CD14-positive monocyte (primary cell): ENCODE measurements at regions not wholly inside any gene's neighbourhood (a gene's known extent, or its start where the extent isn't known, plus 50 kb on each side); places are given as distances from the start of the nearest gene placed in this dataset.

ENCODE experiments used
- DNase-seq, 3 donors: peaks; one replicate each; pipeline ENCODE4 v3.0.0-alpha.2; 2011 to 2022
- H2AFZ ChIP-seq: 2 replicates; pipeline ENCODE4 v1.6.0; 2012; ENCODE audit warnings: mild to moderate bottlenecking, low read depth, low read length, inconsistent platforms; ENCODE audit not compliant: insufficient read depth, poor library complexity, severe bottlenecking
- H3K27ac ChIP-seq, 2 donors: 1 replicate in 1 of 2; 2 replicates in 1 of 2; pipeline ENCODE4 v1.5.1; 2012 to 2013; ENCODE audit warnings: low read length in 2 of 2, control low read depth in 1 of 2, inconsistent platforms in 1 of 2, low read depth in 1 of 2, mild to moderate bottlenecking in 1 of 2
- H3K27me3 ChIP-seq, 2 donors: one replicate each; pipeline versions ENCODE4 v1.6.0 to v1.6.1; 2011 to 2013; ENCODE audit warnings: low read length in 2 of 2; ENCODE audit not compliant: control insufficient read depth in 2 of 2, insufficient read depth in 2 of 2
- H3K36me3 ChIP-seq, 2 donors: replicated peaks in 1 of 2; 1 replicate in 1 of 2; 2 replicates in 1 of 2; pipeline versions ENCODE4 v1.5.1 to v1.6.1; 2012 to 2013; ENCODE audit warnings: low read length in 2 of 2, control low read depth in 1 of 2, inconsistent platforms in 1 of 2, mild to moderate bottlenecking in 1 of 2; ENCODE audit not compliant: insufficient read depth in 2 of 2, control insufficient read depth in 1 of 2
- H3K4me1 ChIP-seq, 2 donors: 1 replicate in 1 of 2; 2 replicates in 1 of 2; pipeline versions ENCODE4 v1.5.1 to v1.6.1; 2012 to 2013; ENCODE audit warnings: low read length in 2 of 2, control low read depth in 1 of 2, inconsistent platforms in 1 of 2, mild to moderate bottlenecking in 1 of 2, moderate library complexity in 1 of 2; ENCODE audit not compliant: insufficient read depth in 2 of 2, control insufficient read depth in 1 of 2
- H3K4me2 ChIP-seq: replicated peaks from 2 replicates; pipeline ENCODE3; 2012; ENCODE audit warnings: low read length, moderate library complexity, mild to moderate bottlenecking; ENCODE audit not compliant: poor library complexity, severe bottlenecking; ENCODE audit errors: extremely low read depth
- H3K4me3 ChIP-seq, 3 experiments: fragments of 200-600 bp in 1 of 3; sonication (generic) in 1 of 3; replicated peaks in 1 of 3; 1 replicate in 2 of 3; 2 replicates in 1 of 3; pipeline ENCODE4 v1.5.1; 2011 to 2013; ENCODE audit warnings: low read length in 3 of 3, mild to moderate bottlenecking in 3 of 3, control low read depth in 2 of 3, low read depth in 2 of 3, inconsistent platforms in 1 of 3, moderate library complexity in 1 of 3
- H3K79me2 ChIP-seq: 2 replicates; pipeline ENCODE4 v1.6.0; 2012; ENCODE audit warnings: mild to moderate bottlenecking, control low read depth, inconsistent platforms, low read length, moderate library complexity; ENCODE audit not compliant: insufficient read depth
- H3K9ac ChIP-seq: 2 replicates; pipeline ENCODE4 v1.6.0; 2017; ENCODE audit warnings: low read length, mild to moderate bottlenecking; ENCODE audit not compliant: insufficient read depth, poor library complexity, severe bottlenecking
- H3K9me3 ChIP-seq, 2 donors: replicated peaks in 1 of 2; 1 replicate in 1 of 2; 2 replicates in 1 of 2; pipeline versions ENCODE4 v1.5.1 to v1.6.1; 2012 to 2013; ENCODE audit warnings: low read length in 2 of 2, control low read depth in 1 of 2; ENCODE audit not compliant: control insufficient read depth in 1 of 2, insufficient read depth in 1 of 2
- H4K20me1 ChIP-seq: 2 replicates; pipeline ENCODE4 v1.6.0; 2012; ENCODE audit warnings: mild to moderate bottlenecking, low read length, control low read depth, moderate library complexity; ENCODE audit not compliant: insufficient read depth
- H3K27ac Mint-ChIP-seq, 7 donors: one replicate each; pipeline ENCODE4 v1.8.0; 2020; ENCODE audit warnings: mild to moderate bottlenecking in 7 of 7, mixed read lengths in 7 of 7, moderate library complexity in 6 of 7, inconsistent platforms in 2 of 7
- H3K27me3 Mint-ChIP-seq, 3 donors: one replicate each; pipeline ENCODE4 v1.8.0; 2021 to 2022; ENCODE audit warnings: low read depth in 3 of 3, mild to moderate bottlenecking in 3 of 3, mixed read lengths in 3 of 3, moderate library complexity in 3 of 3, inconsistent platforms in 1 of 3
- H3K36me3 Mint-ChIP-seq, 2 donors: one replicate each; pipeline ENCODE4 v1.8.0; 2020; ENCODE audit warnings: mixed read lengths in 2 of 2, inconsistent platforms in 1 of 2, mild to moderate bottlenecking in 1 of 2
- H3K4me1 Mint-ChIP-seq: one replicate; pipeline ENCODE4 v1.8.0; 2020; ENCODE audit warnings: mild to moderate bottlenecking, mixed read lengths
- H3K4me3 Mint-ChIP-seq, 2 donors: one replicate each; pipeline ENCODE4 v1.8.0; 2020; ENCODE audit warnings: mild to moderate bottlenecking in 2 of 2, mixed read lengths in 2 of 2, moderate library complexity in 1 of 2
- H3K9me3 Mint-ChIP-seq, 7 donors: one replicate each; pipeline ENCODE4 v1.8.0; 2020 to 2022; ENCODE audit warnings: mixed read lengths in 7 of 7, mild to moderate bottlenecking in 6 of 7, moderate library complexity in 6 of 7, inconsistent platforms in 2 of 7
- CTCF ChIP-seq: fragments of 200-600 bp; IDR thresholded peaks from one replicate; pipeline ENCODE4 v1.8.0; 2022; ENCODE audit warnings: antibody characterized with exemption, mild to moderate bottlenecking
- WGBS: methylation state at CpG from one replicate; pipeline ENCODE4 v1.1.5; 2013; ENCODE audit warnings: missing lambda C conversion rate; ENCODE audit not compliant: insufficient coverage; 5-methylcytosine and 5-hydroxymethylcytosine counted together
- intact Hi-C, 2 donors: fragments of 100-400 bp; cut with micrococcal nuclease; formaldehyde crosslinking; loops; one replicate each; pipeline versions ENCODE4 v1.15.0 to v1.15.1; 2023

- peaks cover 0 to 2% (median 0%) of the 10 kb centered on the region in 3 donors for H3K27me3 Mint-ChIP-seq
- TF ChIP-seq CTCF = no peak
- no peak for DNase-seq
- no peaks in the 10 kb centered on the region for H3K36me3 Mint-ChIP-seq
- Histone ChIP-seq H2AFZ (no peak overlapping the region), H3K4me1 (no peaks in the 10 kb centered on the region), H3K4me3 (no peak overlapping the region), H3K27me3 (no peaks in the 10 kb centered on the region), H3K4me2 (no peak overlapping the region), H3K9ac (no peak overlapping the region), H3K9me3 (peaks cover 12% of the 10 kb centered on the region in 2 donors), H3K36me3 (no peaks in the 10 kb centered on the region), H3K79me2 (no peaks in the 10 kb centered on the region), H3K27ac (no peak overlapping the region), H4K20me1 (no peaks in the 10 kb centered on the region)
- H3K9me3 Mint-ChIP-seq = peaks cover 3 to 25% (median 11%) of the 10 kb centered on the region in 7 donors
- no peaks in the 10 kb centered on the region for H3K4me1 Mint-ChIP-seq
- intact Hi-C loops = no loop called here
- no peak overlapping the region for H3K27ac Mint-ChIP-seq
- no peak overlapping the region for H3K4me3 Mint-ChIP-seq
- WGBS = 89% methylated on average over 1 of the region's 1 CpG
Observed at GRCh38 chr2:16204251-16204650, 263.9 kb downstream of the MYCN start.

- no peaks in the 10 kb centered on the region for H4K20me1 ChIP-seq
- no peak overlapping the region for H3K4me3 ChIP-seq
- peaks cover 7% of the 10 kb centered on the region in 2 donors for H3K9me3 ChIP-seq
- H2AFZ ChIP-seq = no peak overlapping the region
- intact Hi-C loops = no loop called here
- WGBS = 94% methylated on average over 7 of the region's 8 CpGs
- no peaks in the 10 kb centered on the region for H3K79me2 ChIP-seq
- H3K27me3 ChIP-seq = no peaks in the 10 kb centered on the region
- H3K27ac ChIP-seq = no peak overlapping the region
- no peak for TF ChIP-seq CTCF
- H3K9ac ChIP-seq = no peak overlapping the region
- Mint-ChIP-seq H3K36me3 (no peaks in the 10 kb centered on the region), H3K27ac (no peak overlapping the region), H3K4me3 (no peak overlapping the region), H3K27me3 (peaks cover 0 to 2% (median 0%) of the 10 kb centered on the region in 3 donors), H3K4me1 (no peaks in the 10 kb centered on the region), H3K9me3 (peaks cover 3 to 19% (median 7%) of the 10 kb centered on the region in 7 donors)
- H3K4me2 ChIP-seq = no peak overlapping the region
- no peaks in the 10 kb centered on the region for H3K4me1 ChIP-seq
- no peaks in the 10 kb centered on the region for H3K36me3 ChIP-seq
- no peak for DNase-seq
Observed at GRCh38 chr2:16203691-16204090, 263.3 kb downstream of the MYCN start.
